NB4 (cell line): ENCODE measurements at regions not wholly inside any gene's neighbourhood (a gene's known extent, or its start where the extent isn't known, plus 50 kb on each side); places are given as distances from the start of the nearest gene placed in this dataset.

Source experiments
- DNase-seq: peaks from one replicate; pipeline ENCODE4 v3.0.0; 2010; ENCODE audit warnings: low read depth
- H3K4me3 ChIP-seq: one replicate; pipeline ENCODE4 v1.5.1; 2011; ENCODE audit warnings: mild to moderate bottlenecking, low read depth, low read length, moderate library complexity
- MYC ChIP-seq: IDR thresholded peaks from 2 replicates; pipeline ENCODE4 v1.6.1; 2011; ENCODE audit warnings: low read depth, low read length
- POLR2A ChIP-seq: IDR thresholded peaks from 2 replicates; pipeline ENCODE4 v1.6.1; 2011; ENCODE audit warnings: mild to moderate bottlenecking; ENCODE audit not compliant: insufficient read length; ENCODE audit errors: extremely low read depth
- TF ChIP-seq, protein P1 (sequence below): IDR thresholded peaks from 2 replicates; pipeline ENCODE4 v1.6.1; 2011; ENCODE audit warnings: low read depth, low read length
- TF ChIP-seq, protein P2 (sequence below): IDR thresholded peaks from one replicate; pipeline ENCODE4 v1.5.1; 2012; ENCODE audit warnings: low read depth, low read length

DNA sequence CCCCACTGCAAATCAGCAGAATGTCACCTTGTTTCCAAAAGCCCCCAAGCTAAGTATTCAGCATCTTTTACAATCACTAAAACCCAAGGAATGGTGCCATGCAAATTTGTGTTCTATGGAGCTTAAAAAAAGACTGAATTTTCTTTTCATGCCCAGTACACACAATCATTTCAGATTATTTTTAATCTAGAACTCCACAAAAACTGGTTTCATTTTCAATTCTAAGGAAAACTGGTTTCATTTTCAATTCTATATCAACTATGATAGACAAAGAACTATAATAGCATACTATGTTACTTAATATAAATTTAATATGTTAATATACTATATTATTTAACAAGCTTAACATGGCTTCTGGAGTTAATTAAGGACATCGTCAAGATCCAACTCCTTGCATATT is 88.4 kb upstream of the DOCK9 start:
- TF ChIP-seq, protein P1, sequence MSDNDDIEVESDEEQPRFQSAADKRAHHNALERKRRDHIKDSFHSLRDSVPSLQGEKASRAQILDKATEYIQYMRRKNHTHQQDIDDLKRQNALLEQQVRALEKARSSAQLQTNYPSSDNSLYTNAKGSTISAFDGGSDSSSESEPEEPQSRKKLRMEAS = no peak
- no peak for TF ChIP-seq POLR2A
- TF ChIP-seq, protein P2, sequence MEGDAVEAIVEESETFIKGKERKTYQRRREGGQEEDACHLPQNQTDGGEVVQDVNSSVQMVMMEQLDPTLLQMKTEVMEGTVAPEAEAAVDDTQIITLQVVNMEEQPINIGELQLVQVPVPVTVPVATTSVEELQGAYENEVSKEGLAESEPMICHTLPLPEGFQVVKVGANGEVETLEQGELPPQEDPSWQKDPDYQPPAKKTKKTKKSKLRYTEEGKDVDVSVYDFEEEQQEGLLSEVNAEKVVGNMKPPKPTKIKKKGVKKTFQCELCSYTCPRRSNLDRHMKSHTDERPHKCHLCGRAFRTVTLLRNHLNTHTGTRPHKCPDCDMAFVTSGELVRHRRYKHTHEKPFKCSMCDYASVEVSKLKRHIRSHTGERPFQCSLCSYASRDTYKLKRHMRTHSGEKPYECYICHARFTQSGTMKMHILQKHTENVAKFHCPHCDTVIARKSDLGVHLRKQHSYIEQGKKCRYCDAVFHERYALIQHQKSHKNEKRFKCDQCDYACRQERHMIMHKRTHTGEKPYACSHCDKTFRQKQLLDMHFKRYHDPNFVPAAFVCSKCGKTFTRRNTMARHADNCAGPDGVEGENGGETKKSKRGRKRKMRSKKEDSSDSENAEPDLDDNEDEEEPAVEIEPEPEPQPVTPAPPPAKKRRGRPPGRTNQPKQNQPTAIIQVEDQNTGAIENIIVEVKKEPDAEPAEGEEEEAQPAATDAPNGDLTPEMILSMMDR = no peak
- no peak for TF ChIP-seq MYC
- H3K4me3 ChIP-seq = no peak overlapping the region

DNA sequence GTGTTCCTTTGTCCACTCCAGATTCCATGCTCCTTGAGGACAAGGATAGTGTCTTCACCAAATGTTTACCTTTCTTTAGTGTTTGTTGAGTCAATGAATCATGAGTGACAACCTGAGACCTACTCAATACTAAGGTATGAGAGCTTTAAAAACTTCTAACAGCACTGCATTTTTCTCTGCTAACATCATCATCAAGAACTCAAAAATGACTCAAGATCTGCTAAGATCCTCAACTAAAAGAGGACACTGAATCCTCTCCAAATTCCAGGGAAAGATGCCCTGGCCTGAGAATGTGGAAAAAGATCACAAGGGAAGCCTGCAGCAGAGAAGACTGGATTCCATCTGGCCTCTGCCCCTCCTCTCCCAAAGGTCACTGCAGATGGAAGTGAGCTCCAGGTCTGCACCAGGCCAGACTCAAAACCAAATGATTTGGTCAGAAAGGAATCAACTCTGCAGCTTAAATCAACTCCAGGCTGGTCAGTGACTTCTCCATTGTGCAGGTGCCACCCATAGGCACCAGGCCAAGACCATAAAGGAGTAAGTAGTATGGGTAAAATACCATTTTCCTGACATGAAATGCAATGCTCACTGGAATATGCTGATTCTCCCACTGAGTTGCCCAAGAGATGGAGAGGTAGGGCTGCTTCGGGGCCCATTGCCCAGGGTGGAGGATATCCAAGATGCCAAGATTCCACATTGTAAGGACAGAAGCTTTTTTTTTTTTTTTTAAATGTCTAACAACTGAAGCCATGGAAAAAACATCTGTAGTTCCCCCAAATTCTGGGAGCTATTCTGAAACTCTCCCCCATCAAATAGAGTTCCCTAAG is 89.5 kb upstream of the DOCK9 start:
- no peak for DNase-seq
- TF ChIP-seq, protein P2 = no peak
- TF ChIP-seq, protein P1 = no peak
- TF ChIP-seq POLR2A (no peak), MYC (no peak)
- H3K4me3 ChIP-seq = no peak overlapping the region

More for the DNA sequence above, 88.4 kb upstream of the DOCK9 start:
- DNase-seq = no peak

DNA sequence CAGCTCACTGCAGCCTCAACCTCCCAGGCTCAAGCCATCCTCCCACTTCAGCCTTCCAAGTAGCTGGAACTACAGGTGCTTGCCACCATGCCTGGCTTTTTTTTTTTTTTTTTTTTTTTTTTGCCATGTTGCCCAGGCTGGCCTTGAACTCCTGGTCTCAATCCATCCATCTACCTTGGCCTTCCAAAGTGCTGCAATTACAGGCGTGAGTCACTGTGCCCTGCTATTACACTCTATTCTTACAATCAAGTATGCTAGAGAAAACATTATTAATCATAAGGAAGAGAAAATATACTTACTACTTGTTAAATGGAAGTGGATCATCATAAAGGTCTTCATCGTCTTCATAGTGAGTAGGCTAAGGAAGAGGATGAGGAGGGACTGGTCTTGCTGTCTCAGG is 93.3 kb upstream of the DOCK9 start:
- DNase-seq = no peak
- H3K4me3 ChIP-seq = no peak overlapping the region
- TF ChIP-seq MYC = no peak
- TF ChIP-seq, protein P1 = no peak
- TF ChIP-seq, protein P2 = no peak
- TF ChIP-seq POLR2A = no peak

DNA sequence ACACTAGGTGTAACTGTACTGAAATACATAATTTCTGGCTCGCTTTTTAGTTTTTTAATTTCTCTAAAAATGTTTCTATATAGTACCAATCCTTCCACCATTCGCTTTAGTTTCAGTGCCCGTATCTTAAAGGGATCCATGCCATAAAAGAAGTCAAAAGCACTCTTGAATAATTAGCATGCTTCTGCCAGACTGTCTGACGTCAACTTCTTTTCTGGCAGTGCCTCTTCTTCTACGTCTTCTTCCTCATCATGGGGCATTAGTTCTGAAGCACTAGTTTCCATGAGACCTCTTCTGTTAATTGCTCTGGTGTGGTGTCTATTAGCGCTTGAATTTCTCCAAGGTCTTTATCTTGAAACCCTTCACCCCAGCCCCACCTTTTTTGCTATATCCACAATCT is 93.8 kb upstream of the DOCK9 start:
- TF ChIP-seq, protein P1 = no peak
- TF ChIP-seq, protein P2 = no peak
- TF ChIP-seq POLR2A = no peak
- TF ChIP-seq MYC = no peak
- no peak overlapping the region for H3K4me3 ChIP-seq
- no peak for DNase-seq

DNA sequence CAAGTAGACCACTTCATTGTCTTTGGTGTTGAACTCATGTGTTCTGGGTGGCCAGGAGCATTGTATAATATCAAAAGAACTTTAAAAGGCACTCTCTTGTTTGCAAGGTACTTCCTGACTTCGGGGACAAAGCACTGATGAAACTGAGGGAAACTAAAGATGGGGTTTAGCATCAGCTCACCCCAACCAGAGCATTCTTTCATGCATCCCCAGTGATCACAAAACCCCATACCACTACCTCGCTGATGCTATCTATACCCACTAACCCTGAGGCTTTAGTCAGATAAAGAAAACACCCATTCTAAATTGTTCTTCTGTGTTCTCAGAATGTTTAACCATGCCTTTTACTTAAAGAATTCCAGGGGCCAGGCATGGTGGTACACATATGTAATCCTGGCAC is 94.5 kb upstream of the DOCK9 start:
- DNase-seq = no peak
- no peak for TF ChIP-seq POLR2A
- H3K4me3 ChIP-seq = no peak overlapping the region

DNA sequence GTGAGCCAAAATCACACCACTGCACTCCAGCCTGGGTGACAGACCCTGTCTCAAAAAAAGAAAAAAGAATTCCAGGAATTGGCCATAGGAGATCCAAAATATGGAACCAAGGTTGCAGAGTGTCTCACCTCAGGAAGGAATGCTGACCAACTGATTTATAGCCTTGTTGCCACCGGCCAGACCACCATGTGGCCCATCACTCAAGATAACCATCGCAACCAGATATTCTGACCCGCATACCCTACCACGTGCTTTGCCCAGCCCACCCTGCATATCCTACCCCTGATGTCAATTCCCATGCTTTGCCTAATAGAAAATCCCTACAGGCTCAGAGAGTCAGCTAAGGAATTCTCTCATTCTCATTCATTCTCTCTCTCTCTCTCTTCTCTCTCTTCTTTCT is 95.1 kb upstream of the DOCK9 start:
- TF ChIP-seq, protein P1 = no peak
- no peak for TF ChIP-seq MYC
- TF ChIP-seq POLR2A = no peak
- TF ChIP-seq, protein P2 = no peak
- H3K4me3 ChIP-seq = no peak overlapping the region
- no peak for DNase-seq
